ENCODE measurements at regions not wholly inside any gene's neighbourhood (a gene's known extent, or its start where the extent isn't known, plus 50 kb on each side); places are given as distances from the start of the nearest gene placed in this dataset.
"Not testable (repeated sequence)": the region's sequence is repeated elsewhere in the genome, so short reads cannot be mapped to it uniquely, and the experiment has no call there.

- TF ChIP-seq CTCF, POLR2A (IDR thresholded peaks at IDR 0.05): not testable (repeated sequence)
Measured at GRCh38 chr3:178119608-178120295, 416.5 kb upstream of the KCNMB2 start.

Data from thyroid gland (tissue), 4 donors.